Endothelial cell of umbilical vein (primary cell): ENCODE measurements at regions not wholly inside any gene's neighbourhood (a gene's known extent, or its start where the extent isn't known, plus 50 kb on each side); places are given as distances from the start of the nearest gene placed in this dataset.

Experiments
- BruUV-seq: library from RNA; stranded (reverse); fragments of 400-500 nt; replicated peaks from 2 replicates; lab custom pipeline; 2021; lab: Mats Ljungman, UMichigan
- CTCF ChIA-PET: fragments of 300-600, 350-600 bp; sonication (Branson Sonifier 250); formaldehyde crosslinking; loops from one replicate; lab custom pipeline; 2021; ENCODE audit warnings: antibody characterized with exemption, inconsistent platforms; lab: Charles Lee
- POLR2A ChIA-PET: fragments of 300-600, 350-600 bp; sonication (Branson Sonifier 250); formaldehyde crosslinking; loops from one replicate; lab custom pipeline; 2021; ENCODE audit warnings: antibody characterized with exemption, inconsistent platforms; lab: Charles Lee
- DNase-seq: peaks from one replicate; pipeline ENCODE4 v3.0.0-alpha.2; 2011; ENCODE audit warnings: low read depth, low spot score
- FAIRE-seq: peaks from 2 replicates; lab custom pipeline; 2011; peaks lifted over from hg19 to GRCh38; lab: Jason Lieb, UNC
- H2AFZ ChIP-seq: 2 replicates; pipeline ENCODE4 v1.6.0; 2012; ENCODE audit warnings: low read depth, low read length, control low read depth, inconsistent platforms
- H3K27ac ChIP-seq: 2 replicates; pipeline ENCODE4 v1.5.1; 2011; ENCODE audit warnings: low read depth, mild to moderate bottlenecking, control low read depth, low read length, moderate library complexity; ENCODE audit not compliant: insufficient read depth
- H3K27me3 ChIP-seq, 2 experiments: 2 replicates each; pipeline versions ENCODE4 v1.6.0 to v1.6.1; 2011; ENCODE audit warnings: low read length in 2 of 2, mixed read lengths in 1 of 2; ENCODE audit not compliant: control insufficient read depth in 2 of 2, insufficient read depth in 2 of 2
- H3K36me3 ChIP-seq, 2 experiments: 2 replicates in 1 of 2; 3 replicates in 1 of 2; pipeline ENCODE4 v1.5.1; 2011; ENCODE audit warnings: low read length in 2 of 2, mild to moderate bottlenecking in 1 of 2, moderate library complexity in 1 of 2; ENCODE audit not compliant: control insufficient read depth in 2 of 2, insufficient read depth in 2 of 2; ENCODE audit errors: extremely low read depth in 1 of 2
- H3K4me1 ChIP-seq: 3 replicates; pipeline ENCODE4 v1.5.1; 2011; ENCODE audit warnings: mild to moderate bottlenecking, low read length; ENCODE audit not compliant: control insufficient read depth, insufficient read depth; ENCODE audit errors: extremely low read depth
- H3K4me2 ChIP-seq: 2 replicates; pipeline ENCODE4 v1.6.1; 2011; ENCODE audit warnings: low read length, control low read depth, mixed read lengths; ENCODE audit not compliant: insufficient read depth
- H3K4me3 ChIP-seq, 3 experiments: fragments of 200-600 bp in 1 of 3; sonication (generic), shearing (Covaris generic) in 1 of 3; replicated peaks in 1 of 3; 2 replicates each; pipeline ENCODE4 v1.5.1; 2011 to 2016; ENCODE audit warnings: control low read depth in 3 of 3, low read length in 3 of 3, mild to moderate bottlenecking in 2 of 3, inconsistent platforms in 1 of 3, low read depth in 1 of 3, moderate library complexity in 1 of 3; ENCODE audit not compliant: insufficient read depth in 1 of 3
- H3K79me2 ChIP-seq: 2 replicates; pipeline ENCODE4 v1.6.0; 2012; ENCODE audit warnings: low read length, inconsistent platforms; ENCODE audit not compliant: control insufficient read depth, insufficient read depth
- H3K9ac ChIP-seq: replicated peaks from 2 replicates; pipeline ENCODE3; 2011; ENCODE audit warnings: low read length, control low read depth; ENCODE audit not compliant: insufficient read depth; ENCODE audit errors: extremely low read depth
- H3K9me1 ChIP-seq: replicated peaks from 3 replicates; pipeline ENCODE4 v1.6.0; 2011; ENCODE audit warnings: mild to moderate bottlenecking, low read length; ENCODE audit not compliant: control insufficient read depth, insufficient read depth; ENCODE audit errors: extremely low read depth
- H3K9me3 ChIP-seq: replicated peaks from 2 replicates; pipeline ENCODE4 v1.5.1; 2012; ENCODE audit warnings: low read length, inconsistent platforms; ENCODE audit not compliant: control insufficient read depth, insufficient read depth
- H4K20me1 ChIP-seq: replicated peaks from 2 replicates; pipeline ENCODE3; 2011; ENCODE audit warnings: mild to moderate bottlenecking, low read length; ENCODE audit not compliant: control insufficient read depth, insufficient read depth; ENCODE audit errors: extremely low read depth
- EZH2 ChIP-seq: IDR thresholded peaks from 2 replicates; pipeline ENCODE4 v1.6.1; 2012; ENCODE audit warnings: borderline replicate concordance, low read depth, mild to moderate bottlenecking, moderate library complexity, low read length, inconsistent platforms; ENCODE audit not compliant: severe bottlenecking
- FOS ChIP-seq: IDR thresholded peaks from 2 replicates; pipeline ENCODE4 v1.6.1; 2011; ENCODE audit warnings: mild to moderate bottlenecking, low read length, moderate library complexity, borderline replicate concordance; ENCODE audit not compliant: insufficient read depth
- GATA2 ChIP-seq: IDR thresholded peaks from 2 replicates; pipeline ENCODE4 v1.7.0; 2011; ENCODE audit warnings: low read depth, mild to moderate bottlenecking, moderate library complexity, mixed read lengths, low read length; ENCODE audit not compliant: insufficient read length, insufficient read depth
- JUN ChIP-seq: IDR thresholded peaks from 2 replicates; pipeline ENCODE4 v1.6.1; 2011; ENCODE audit warnings: borderline replicate concordance, low read depth; ENCODE audit not compliant: insufficient read length, insufficient read depth
- MYC ChIP-seq: IDR thresholded peaks from one replicate; pipeline ENCODE4 v1.6.1; 2011; ENCODE audit warnings: mild to moderate bottlenecking, low read depth, low read length
- POLR2A ChIP-seq: IDR thresholded peaks from 2 replicates; pipeline ENCODE4 v1.6.1; 2012; ENCODE audit warnings: low read depth, mild to moderate bottlenecking, control low read depth, low read length
- POLR2AphosphoS5 ChIP-seq: IDR thresholded peaks from 2 replicates; pipeline ENCODE4 v1.6.1; 2012; ENCODE audit warnings: low read depth, mild to moderate bottlenecking, control low read depth, low read length, moderate library complexity; ENCODE audit not compliant: insufficient read depth
- dilution Hi-C: fragments of 300-500 bp; cut with MboI; formaldehyde crosslinking; loops from one replicate; pipeline ENCODE4 v1.15.0; 2019; ENCODE audit warnings: low sequenced_read_pairs; ENCODE audit not compliant: extremely low pct_ligation_motif_present
- intact Hi-C: fragments of 100-400 bp; cut with micrococcal nuclease; formaldehyde crosslinking; loops from one replicate; pipeline ENCODE4 v1.10.0; 2022
- TF ChIP-seq, protein P1 (sequence below): IDR thresholded peaks from 2 replicates; pipeline ENCODE4 v1.6.1; 2011; ENCODE audit not compliant: insufficient read depth, insufficient read length
- TF ChIP-seq, protein P2 (sequence below), 2 donors: IDR thresholded peaks; 1 replicate in 1 of 2; 2 replicates in 1 of 2; pipeline ENCODE4 v1.5.1; 2011; ENCODE audit warnings: low read length in 2 of 2, mild to moderate bottlenecking in 2 of 2, moderate library complexity in 2 of 2, control low read depth in 1 of 2, inconsistent platforms in 1 of 2, low read depth in 1 of 2; ENCODE audit not compliant: insufficient read depth in 1 of 2; ENCODE audit errors: extremely low read depth in 1 of 2

- CTCF ChIA-PET = no interaction called here
- FAIRE-seq (no peak), DNase-seq (no peak)
- H3K9me3 ChIP-seq = no peaks in the 10 kb centered on the region
- H2AFZ ChIP-seq = no peak overlapping the region
- no peaks in the 10 kb centered on the region for H3K27me3 ChIP-seq
- H3K36me3 ChIP-seq = no peaks in the 10 kb centered on the region
- TF ChIP-seq, protein P1, sequence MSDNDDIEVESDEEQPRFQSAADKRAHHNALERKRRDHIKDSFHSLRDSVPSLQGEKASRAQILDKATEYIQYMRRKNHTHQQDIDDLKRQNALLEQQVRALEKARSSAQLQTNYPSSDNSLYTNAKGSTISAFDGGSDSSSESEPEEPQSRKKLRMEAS = no peak
- TF ChIP-seq FOS = no peak
- no peak for TF ChIP-seq GATA2
- no peak for TF ChIP-seq JUN
- no peak for TF ChIP-seq MYC
- no peak for TF ChIP-seq POLR2A
- TF ChIP-seq POLR2AphosphoS5 = no peak
- no peak for TF ChIP-seq EZH2
- TF ChIP-seq, protein P2, sequence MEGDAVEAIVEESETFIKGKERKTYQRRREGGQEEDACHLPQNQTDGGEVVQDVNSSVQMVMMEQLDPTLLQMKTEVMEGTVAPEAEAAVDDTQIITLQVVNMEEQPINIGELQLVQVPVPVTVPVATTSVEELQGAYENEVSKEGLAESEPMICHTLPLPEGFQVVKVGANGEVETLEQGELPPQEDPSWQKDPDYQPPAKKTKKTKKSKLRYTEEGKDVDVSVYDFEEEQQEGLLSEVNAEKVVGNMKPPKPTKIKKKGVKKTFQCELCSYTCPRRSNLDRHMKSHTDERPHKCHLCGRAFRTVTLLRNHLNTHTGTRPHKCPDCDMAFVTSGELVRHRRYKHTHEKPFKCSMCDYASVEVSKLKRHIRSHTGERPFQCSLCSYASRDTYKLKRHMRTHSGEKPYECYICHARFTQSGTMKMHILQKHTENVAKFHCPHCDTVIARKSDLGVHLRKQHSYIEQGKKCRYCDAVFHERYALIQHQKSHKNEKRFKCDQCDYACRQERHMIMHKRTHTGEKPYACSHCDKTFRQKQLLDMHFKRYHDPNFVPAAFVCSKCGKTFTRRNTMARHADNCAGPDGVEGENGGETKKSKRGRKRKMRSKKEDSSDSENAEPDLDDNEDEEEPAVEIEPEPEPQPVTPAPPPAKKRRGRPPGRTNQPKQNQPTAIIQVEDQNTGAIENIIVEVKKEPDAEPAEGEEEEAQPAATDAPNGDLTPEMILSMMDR (IDR thresholded peaks at IDR 0.05; ENCODE audit: extremely low read depth in 1 of 2, insufficient read depth in 1 of 2, low read depth in 1 of 2, low read length in 2 of 2) = no peak
- dilution Hi-C loops (no loop called here), intact Hi-C loops (no loop called here)
- peaks cover 17% of the 10 kb centered on the region for H3K4me1 ChIP-seq
- no peaks in the 10 kb centered on the region for H3K9me1 ChIP-seq
- no TSS peak for BruUV-seq
- no peak overlapping the region for H3K4me3 ChIP-seq
- H3K9ac ChIP-seq = no peak overlapping the region
- no peak overlapping the region for H3K27ac ChIP-seq
- H3K79me2 ChIP-seq = no peaks in the 10 kb centered on the region
- H3K4me2 ChIP-seq = no peak overlapping the region
- H4K20me1 ChIP-seq = no peaks in the 10 kb centered on the region
- POLR2A ChIA-PET = no interaction called here
Observed at GRCh38 chr17:69880591-69881112, 194.4 kb upstream of the KCNJ16 start.
